ENCODE measurements at regions not wholly inside any gene's neighbourhood (a gene's known extent, or its start where the extent isn't known, plus 50 kb on each side); places are given as distances from the start of the nearest gene placed in this dataset.

DNA sequence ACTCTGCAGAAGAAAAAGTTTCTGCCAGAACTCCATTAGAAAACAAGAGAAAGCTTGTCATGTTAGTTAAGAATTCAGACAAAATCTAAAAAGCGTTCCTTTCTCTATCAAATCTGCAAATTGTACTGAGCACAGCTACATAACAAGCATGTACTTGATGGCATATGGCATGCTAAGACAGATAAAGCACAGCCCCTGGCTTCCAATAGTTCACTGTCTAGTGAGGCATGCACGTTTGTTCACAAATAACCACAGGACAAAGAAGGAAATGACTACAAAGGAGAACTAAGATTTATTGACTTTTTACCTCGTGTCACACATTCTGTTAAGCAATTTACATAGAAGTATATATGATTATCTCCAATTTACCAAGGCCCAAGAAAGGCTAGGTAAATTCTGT, 518.2 kb upstream of the TLE4 start:
- no peak overlapping the region for H3K27ac ChIP-seq
- TF ChIP-seq, protein P1, sequence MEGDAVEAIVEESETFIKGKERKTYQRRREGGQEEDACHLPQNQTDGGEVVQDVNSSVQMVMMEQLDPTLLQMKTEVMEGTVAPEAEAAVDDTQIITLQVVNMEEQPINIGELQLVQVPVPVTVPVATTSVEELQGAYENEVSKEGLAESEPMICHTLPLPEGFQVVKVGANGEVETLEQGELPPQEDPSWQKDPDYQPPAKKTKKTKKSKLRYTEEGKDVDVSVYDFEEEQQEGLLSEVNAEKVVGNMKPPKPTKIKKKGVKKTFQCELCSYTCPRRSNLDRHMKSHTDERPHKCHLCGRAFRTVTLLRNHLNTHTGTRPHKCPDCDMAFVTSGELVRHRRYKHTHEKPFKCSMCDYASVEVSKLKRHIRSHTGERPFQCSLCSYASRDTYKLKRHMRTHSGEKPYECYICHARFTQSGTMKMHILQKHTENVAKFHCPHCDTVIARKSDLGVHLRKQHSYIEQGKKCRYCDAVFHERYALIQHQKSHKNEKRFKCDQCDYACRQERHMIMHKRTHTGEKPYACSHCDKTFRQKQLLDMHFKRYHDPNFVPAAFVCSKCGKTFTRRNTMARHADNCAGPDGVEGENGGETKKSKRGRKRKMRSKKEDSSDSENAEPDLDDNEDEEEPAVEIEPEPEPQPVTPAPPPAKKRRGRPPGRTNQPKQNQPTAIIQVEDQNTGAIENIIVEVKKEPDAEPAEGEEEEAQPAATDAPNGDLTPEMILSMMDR (conservative IDR thresholded peaks at IDR 0.05): no peak
- TF ChIP-seq ZFX (IDR thresholded peaks at IDR 0.05): no peak

DNA sequence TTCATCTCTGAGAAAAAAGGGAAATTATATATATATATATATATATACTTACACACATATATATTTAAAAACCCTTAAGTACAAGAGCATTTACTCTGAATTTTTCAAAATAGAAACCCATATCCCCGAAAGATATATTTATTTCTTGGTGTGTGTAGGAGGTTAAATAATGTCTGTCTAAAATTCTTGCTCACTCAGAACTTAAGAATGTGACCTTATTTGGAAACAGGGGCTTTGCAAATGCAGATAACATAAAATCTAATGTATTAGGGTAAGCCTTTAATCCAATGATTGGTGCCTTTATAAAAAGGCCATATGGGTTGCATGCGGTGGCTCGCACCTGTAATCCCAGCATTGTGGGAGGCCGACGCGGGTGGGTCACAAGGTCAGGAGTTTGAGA, 517.3 kb upstream of the TLE4 start:
- H3K27ac ChIP-seq: no peak overlapping the region
- no peak for TF ChIP-seq ZFX (IDR thresholded peaks at IDR 0.05)
- TF ChIP-seq, protein P1 (conservative IDR thresholded peaks at IDR 0.05): no peak

DNA sequence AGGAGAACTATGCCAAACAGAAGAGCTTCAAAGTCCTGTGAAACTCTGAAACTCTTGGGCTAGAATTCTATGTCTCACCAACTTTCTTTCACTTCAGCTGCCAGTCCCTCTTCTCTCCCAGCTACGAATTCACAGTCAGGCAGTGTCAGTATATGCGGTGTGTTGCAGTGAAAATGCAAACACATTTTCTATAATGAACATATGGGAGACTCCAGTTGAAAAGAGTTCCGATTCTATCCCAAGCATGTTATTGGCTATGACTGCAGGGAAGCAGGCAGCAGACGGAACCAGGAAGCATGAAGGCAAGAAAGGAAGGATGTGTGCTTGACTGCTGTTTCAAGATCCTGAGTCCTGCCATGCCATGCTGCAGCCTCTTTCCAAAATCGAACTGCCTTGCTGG, 515.7 kb upstream of the TLE4 start:
- no peak overlapping the region for H3K27ac ChIP-seq
- TF ChIP-seq, protein P1 (conservative IDR thresholded peaks at IDR 0.05): no peak
- TF ChIP-seq ZFX (IDR thresholded peaks at IDR 0.05): no peak

DNA sequence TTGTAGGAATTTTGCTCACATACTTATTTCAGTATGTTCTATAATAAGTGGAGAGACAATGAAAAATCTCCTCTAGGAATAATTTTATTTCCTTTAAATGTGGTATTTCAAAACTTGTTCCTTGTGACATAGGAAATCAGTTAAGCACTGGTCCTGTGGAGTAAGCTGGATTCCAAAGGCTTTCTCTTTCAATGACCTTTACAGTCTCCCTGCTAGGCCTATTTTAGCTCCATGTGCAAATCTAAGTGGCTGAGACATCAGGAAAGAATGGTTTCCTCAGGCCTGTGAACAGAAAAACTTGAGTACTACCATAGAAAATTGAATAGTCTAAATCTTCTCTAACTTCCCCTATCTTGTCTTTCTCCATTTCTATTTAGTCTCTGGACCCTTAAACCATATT, 514.2 kb upstream of the TLE4 start:
- TF ChIP-seq ZFX (IDR thresholded peaks at IDR 0.05): no peak
- TF ChIP-seq, protein P1 (conservative IDR thresholded peaks at IDR 0.05): no peak
- H3K27ac ChIP-seq: no peak overlapping the region

DNA sequence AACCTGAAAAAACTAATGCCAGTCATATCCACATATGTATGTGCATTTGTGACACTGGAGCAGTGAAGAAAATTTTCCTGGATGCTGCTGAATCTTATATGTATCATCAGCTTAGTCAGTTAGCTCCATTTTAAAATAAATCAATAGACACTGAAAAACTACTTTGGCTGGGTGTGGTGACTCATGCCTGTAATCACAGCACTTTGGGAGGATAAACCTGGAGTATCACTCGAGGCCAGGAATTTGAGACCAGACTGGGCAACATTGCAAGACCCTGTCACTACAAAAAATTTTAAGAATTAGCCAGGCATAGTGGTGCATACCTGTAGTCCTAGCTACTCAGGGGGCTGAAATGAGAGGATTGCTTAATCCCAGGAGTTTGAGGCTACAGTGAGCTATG, 511.0 kb upstream of the TLE4 start:
- TF ChIP-seq, protein P1 (conservative IDR thresholded peaks at IDR 0.05): no peak
- no peak for TF ChIP-seq ZFX (IDR thresholded peaks at IDR 0.05)
- no peak overlapping the region for H3K27ac ChIP-seq

DNA sequence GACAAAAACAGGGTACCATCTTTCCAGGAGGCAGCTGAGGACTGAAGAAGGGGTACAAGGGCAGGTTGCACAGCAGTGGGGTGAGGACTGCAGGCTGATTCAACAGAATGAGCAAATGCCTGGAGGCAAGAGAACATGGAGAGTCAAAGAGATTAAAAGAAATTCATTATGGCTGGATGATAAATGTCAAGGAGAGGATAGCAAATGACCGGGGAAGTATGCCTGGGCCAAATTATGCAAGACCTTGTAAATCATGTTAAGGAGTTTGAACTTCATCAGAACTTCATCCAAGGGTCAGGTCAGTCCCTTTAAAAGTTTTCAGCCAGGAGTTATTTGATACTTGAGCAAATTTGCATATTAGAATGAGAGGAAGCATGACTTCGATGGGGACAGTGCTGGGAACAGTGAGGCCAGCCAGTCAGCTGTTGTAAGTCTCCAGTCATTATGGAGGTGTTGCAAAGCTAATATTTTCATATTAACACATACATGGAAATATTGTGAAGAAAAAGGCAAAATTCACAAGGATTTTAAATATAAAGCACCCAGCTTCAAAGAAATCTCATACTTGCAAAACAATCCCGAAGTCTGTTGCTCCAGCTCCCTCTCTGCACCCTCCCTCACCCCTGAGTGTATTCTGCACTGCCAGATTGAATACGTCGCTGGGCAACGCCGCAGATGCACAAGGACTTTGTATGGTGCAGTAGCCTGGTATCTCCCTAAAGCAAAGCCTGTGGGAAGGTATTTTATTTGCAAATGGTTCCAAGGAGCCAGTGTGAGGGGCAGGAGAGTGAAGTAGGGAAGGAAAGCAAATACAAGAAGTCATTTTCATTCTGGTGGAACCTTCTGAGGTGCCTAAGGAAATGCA, 509.8 kb upstream of the TLE4 start:
- TF ChIP-seq, protein P1 (conservative IDR thresholded peaks at IDR 0.05): no peak
- TF ChIP-seq ZFX (IDR thresholded peaks at IDR 0.05): no peak

DNA sequence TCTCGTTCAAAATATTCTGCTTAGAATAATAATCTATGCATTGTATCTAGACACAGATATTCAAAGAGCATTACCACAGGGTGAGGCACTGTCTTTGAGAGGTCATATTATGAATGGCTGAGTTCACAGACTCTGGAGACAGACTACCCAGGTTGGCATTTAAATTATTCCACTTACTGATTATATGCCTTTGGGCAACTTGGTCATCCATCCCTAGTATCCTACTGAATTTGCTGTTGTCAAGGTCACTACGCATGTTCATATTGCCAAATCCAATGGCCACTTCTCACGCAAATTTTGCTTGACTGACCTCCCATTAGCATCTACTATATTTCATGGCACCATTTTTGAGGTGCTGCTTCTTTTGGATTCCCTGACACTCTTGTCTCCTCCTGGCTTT, 498.6 kb upstream of the TLE4 start:
- no peak overlapping the region for H3K27ac ChIP-seq
- TF ChIP-seq ZFX (IDR thresholded peaks at IDR 0.05): no peak
- TF ChIP-seq, protein P1 (conservative IDR thresholded peaks at IDR 0.05): no peak

More for the DNA sequence above, 509.8 kb upstream of the TLE4 start:
- no peak overlapping the region for H3K27ac ChIP-seq
